MM.1S (cell line): ENCODE measurements at regions not wholly inside any gene's neighbourhood (a gene's known extent, or its start where the extent isn't known, plus 50 kb on each side); places are given as distances from the start of the nearest gene placed in this dataset.
"Not testable (repeated sequence)": the region's sequence is repeated elsewhere in the genome, so short reads cannot be mapped to it uniquely, and the experiment has no call there.

ENCODE experiments used
- DNase-seq: peaks from one replicate; pipeline ENCODE4 v3.0.0-alpha.2; 2015
- H2AFZ ChIP-seq: fragments of 300-600 bp; sonication (generic); 2 replicates; pipeline ENCODE4 v1.6.0; 2016; ENCODE audit warnings: antibody characterized with exemption, low read length
- H3F3A ChIP-seq: fragments of 300-600 bp; sonication (generic); 2 replicates; pipeline ENCODE4 v1.6.1; 2016; ENCODE audit warnings: mild to moderate bottlenecking, antibody characterized with exemption, low read length, moderate library complexity, mixed read lengths; ENCODE audit not compliant: insufficient read depth
- H3K27ac ChIP-seq: fragments of 300-600 bp; sonication (generic); 2 replicates; pipeline ENCODE4 v1.5.1; 2016; ENCODE audit warnings: mild to moderate bottlenecking, low read length
- H3K27me3 ChIP-seq: fragments of 300-600 bp; sonication (generic); replicated peaks from 2 replicates; pipeline ENCODE4 v1.6.0; 2016; ENCODE audit warnings: low read length; ENCODE audit not compliant: insufficient read depth
- H3K36me3 ChIP-seq: fragments of 300-600 bp; sonication (generic); replicated peaks from 2 replicates; pipeline ENCODE4 v1.6.1; 2016; ENCODE audit warnings: mild to moderate bottlenecking, low read length, mixed read lengths; ENCODE audit not compliant: insufficient read depth
- H3K4me1 ChIP-seq: fragments of 300-600 bp; sonication (generic); 2 replicates; pipeline ENCODE4 v1.6.1; 2016; ENCODE audit warnings: low read length, mixed read lengths
- H3K4me2 ChIP-seq: fragments of 300-600 bp; sonication (generic); 2 replicates; pipeline ENCODE4 v1.6.0; 2016; ENCODE audit warnings: low read depth, low read length
- H3K4me3 ChIP-seq: fragments of 300-600 bp; sonication (generic); 2 replicates; pipeline ENCODE4 v1.5.1; 2016; ENCODE audit warnings: low read length, mixed read lengths
- H3K79me2 ChIP-seq: fragments of 300-600 bp; sonication (generic); 2 replicates; pipeline ENCODE4 v1.6.1; 2016; ENCODE audit warnings: mixed run types, low read length, mixed read lengths
- H3K9ac ChIP-seq: fragments of 300-600 bp; sonication (generic); 2 replicates; pipeline ENCODE4 v1.6.1; 2016; ENCODE audit warnings: low read length, mixed read lengths
- H3K9me2 ChIP-seq: fragments of 300-600 bp; sonication (generic); replicated peaks from 2 replicates; pipeline ENCODE4 v1.6.1; 2016; ENCODE audit warnings: mild to moderate bottlenecking, low read length, mixed read lengths; ENCODE audit not compliant: insufficient read depth
- H3K9me3 ChIP-seq: fragments of 300-600 bp; sonication (generic); replicated peaks from 2 replicates; pipeline ENCODE4 v1.6.1; 2016; ENCODE audit warnings: mild to moderate bottlenecking, low read length, mixed read lengths; ENCODE audit not compliant: insufficient read depth
- H4K20me1 ChIP-seq: fragments of 300-600 bp; sonication (generic); 2 replicates; pipeline ENCODE4 v1.6.1; 2016; ENCODE audit warnings: mild to moderate bottlenecking, low read length, moderate library complexity, mixed read lengths; ENCODE audit not compliant: insufficient read depth
- CTCF ChIP-seq: fragments of 300-600 bp; sonication (generic); IDR thresholded peaks from 2 replicates; pipeline ENCODE4 v1.5.1; 2016; ENCODE audit warnings: antibody characterized with exemption, low read length, mixed read lengths
- EZH2 ChIP-seq: fragments of 300-600 bp; sonication (generic); optimal IDR thresholded peaks from 2 replicates; pipeline ENCODE3; 2017; ENCODE audit warnings: low read depth, mild to moderate bottlenecking, antibody characterized with exemption, low read length, mixed read lengths
- EZH2phosphoT487 ChIP-seq: fragments of 300-600 bp; sonication (generic); IDR thresholded peaks from 2 replicates; pipeline ENCODE4 v1.6.1; 2018; ENCODE audit warnings: antibody characterized with exemption, low read length

DNA sequence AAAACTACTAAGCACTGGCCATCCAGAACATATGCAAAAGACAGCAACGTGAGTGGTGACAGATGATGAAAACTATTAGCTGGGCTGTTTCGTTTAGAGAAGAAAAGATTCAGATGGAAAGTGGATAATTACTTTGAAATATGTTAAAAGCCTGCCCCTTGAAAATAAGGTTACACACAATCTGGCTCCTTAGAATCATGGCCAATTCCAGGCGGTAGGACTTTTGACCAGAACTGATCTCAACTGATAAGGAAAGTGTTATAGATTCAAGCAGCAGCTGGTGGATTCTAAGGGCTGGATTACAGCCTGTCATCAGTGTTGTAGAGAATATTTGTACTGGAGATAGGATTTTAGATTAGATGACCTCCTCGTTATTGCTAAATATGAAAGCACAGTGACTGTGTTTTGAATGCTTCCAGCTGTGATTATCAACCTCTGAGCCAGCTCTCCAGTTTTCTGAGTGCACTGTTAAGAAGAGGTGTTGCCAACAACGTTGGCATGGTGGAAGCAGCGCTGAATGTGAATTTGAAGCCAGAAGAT is 75.1 kb downstream of the KBTBD2 start:
- H3K27ac ChIP-seq, H3F3A ChIP-seq, H3K4me3 ChIP-seq, DNase-seq, H3K9me2 ChIP-seq, H3K4me1 ChIP-seq, H3K9me3 ChIP-seq, H3K27me3 ChIP-seq, H3K36me3 ChIP-seq, H4K20me1 ChIP-seq, H3K9ac ChIP-seq, H3K79me2 ChIP-seq, H3K4me2 ChIP-seq, H2AFZ ChIP-seq: not testable (repeated sequence)

- H3K4me2 ChIP-seq, H3K27ac ChIP-seq, H3K4me3 ChIP-seq, H3K4me1 ChIP-seq, H3K79me2 ChIP-seq, H3K9me2 ChIP-seq, DNase-seq, H3K9me3 ChIP-seq, H3K36me3 ChIP-seq, H3K27me3 ChIP-seq, H4K20me1 ChIP-seq, H3F3A ChIP-seq, H2AFZ ChIP-seq, H3K9ac ChIP-seq: not testable (repeated sequence)
Observed at GRCh38 chr7:32814779-32815178, 76.8 kb downstream of the KBTBD2 start.

DNA sequence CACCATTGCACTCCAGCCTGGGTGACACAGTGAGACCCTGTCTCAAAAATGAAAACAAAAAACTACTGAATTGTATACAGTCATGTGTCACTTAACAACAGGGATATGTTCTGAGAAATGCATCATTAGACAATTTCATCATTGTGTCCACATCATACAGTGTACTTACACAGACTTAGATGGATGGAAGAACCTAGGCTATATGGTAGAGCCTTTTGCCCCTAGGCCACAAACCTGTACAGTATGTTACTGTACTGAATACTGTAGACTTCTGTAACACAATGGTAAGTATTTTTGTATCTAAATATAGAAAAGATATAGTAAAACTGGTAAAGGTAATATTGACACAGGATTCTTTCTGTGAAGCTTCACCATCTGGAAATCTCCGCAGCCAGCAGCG is 81.7 kb downstream of the KBTBD2 start:
- Histone ChIP-seq H3K4me2 (no peak overlapping the region), H2AFZ (no peak overlapping the region), H3K9me2 (no peaks in the 10 kb centered on the region), H3F3A (no peaks in the 10 kb centered on the region), H3K4me1 (no peaks in the 10 kb centered on the region), H3K27me3 (no peaks in the 10 kb centered on the region), H4K20me1 (no peaks in the 10 kb centered on the region), H3K27ac (no peak overlapping the region), H3K9me3 (no peaks in the 10 kb centered on the region), H3K79me2 (no peaks in the 10 kb centered on the region), H3K9ac (no peak overlapping the region), H3K4me3 (no peak overlapping the region), H3K36me3 (no peaks in the 10 kb centered on the region)
- DNase-seq: no peak
- no peak for TF ChIP-seq CTCF
- TF ChIP-seq EZH2: no peak
- no peak for TF ChIP-seq EZH2phosphoT487

DNA sequence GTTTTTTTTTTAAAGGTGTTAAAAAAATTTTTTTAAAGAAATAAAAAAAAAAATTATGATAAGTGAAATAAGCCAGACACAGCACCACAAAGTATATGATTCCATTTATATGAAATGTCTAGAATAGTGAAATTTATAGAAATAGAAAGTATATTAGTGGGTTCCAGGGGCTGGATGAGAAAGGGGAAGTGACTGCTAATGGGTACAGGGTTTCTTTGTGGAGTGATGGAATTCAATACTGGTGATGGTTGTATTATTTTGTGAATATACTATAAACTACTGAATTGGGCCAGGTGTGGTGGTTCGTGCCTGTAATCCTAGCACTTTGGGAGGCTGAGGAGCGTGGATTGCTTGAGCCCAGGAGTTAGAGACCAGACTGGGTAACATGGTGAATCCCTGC is 82.2 kb downstream of the KBTBD2 start:
- H3K4me1 ChIP-seq: no peaks in the 10 kb centered on the region
- H3K9ac ChIP-seq: no peak overlapping the region
- H3K36me3 ChIP-seq: no peaks in the 10 kb centered on the region
- H3K79me2 ChIP-seq: no peaks in the 10 kb centered on the region
- no peaks in the 10 kb centered on the region for H3K9me2 ChIP-seq
- TF ChIP-seq EZH2phosphoT487 (no peak), CTCF (no peak), EZH2 (no peak)
- no peak overlapping the region for H3K27ac ChIP-seq
- no peaks in the 10 kb centered on the region for H3K9me3 ChIP-seq
- H3K4me2 ChIP-seq: no peak overlapping the region
- no peaks in the 10 kb centered on the region for H4K20me1 ChIP-seq
- no peak overlapping the region for H3K4me3 ChIP-seq
- no peak overlapping the region for H2AFZ ChIP-seq
- no peaks in the 10 kb centered on the region for H3F3A ChIP-seq
- no peaks in the 10 kb centered on the region for H3K27me3 ChIP-seq
- DNase-seq: no peak
